GM21737 (cell line): ENCODE measurements at regions not wholly inside any gene's neighbourhood (a gene's known extent, or its start where the extent isn't known, plus 50 kb on each side); places are given as distances from the start of the nearest gene placed in this dataset.

Experiments
- ATAC-seq: cut with Tn5 transposase; IDR thresholded peaks from one replicate; pipeline ENCODE4 v1.9.1; 2021; ENCODE audit warnings: mild to moderate bottlenecking, moderate library complexity; ENCODE audit not compliant: unreplicated experiment

- no peak for ATAC-seq
Measured at GRCh38 chr12:127507341-127507740, 759.6 kb upstream of the TMEM132C start.

- no peak for ATAC-seq
Measured at GRCh38 chr12:127509066-127509778, 757.7 kb upstream of the TMEM132C start.

GRCh38 chr12:127515941-127516340 is 751.0 kb upstream of the TMEM132C start:
- ATAC-seq = no peak

- ATAC-seq = no peak
Measured at GRCh38 chr12:127516467-127516866, 750.5 kb upstream of the TMEM132C start.

- no peak for ATAC-seq
Measured at GRCh38 chr12:127519779-127520178, 747.2 kb upstream of the TMEM132C start.

- ATAC-seq = no peak
Measured at GRCh38 chr12:127526925-127527324, 740.0 kb upstream of the TMEM132C start.

GRCh38 chr12:127528551-127528950 is 738.4 kb upstream of the TMEM132C start:
- ATAC-seq = no peak

GRCh38 chr12:127531542-127531941 is 735.4 kb upstream of the TMEM132C start:
- no peak for ATAC-seq

GRCh38 chr12:127533353-127533752 is 733.6 kb upstream of the TMEM132C start:
- ATAC-seq = no peak

- no peak for ATAC-seq
Measured at GRCh38 chr12:127536833-127537428, 730.0 kb upstream of the TMEM132C start.

- ATAC-seq = no peak
Measured at GRCh38 chr12:127538316-127538715, 728.7 kb upstream of the TMEM132C start.

GRCh38 chr12:127539226-127539858 is 727.6 kb upstream of the TMEM132C start:
- no peak for ATAC-seq

GRCh38 chr12:127542391-127542790 is 724.6 kb upstream of the TMEM132C start:
- no peak for ATAC-seq

GRCh38 chr12:127542931-127543330 is 724.0 kb upstream of the TMEM132C start:
- ATAC-seq = no peak

- no peak for ATAC-seq
Measured at GRCh38 chr12:127546721-127547505, 720.1 kb upstream of the TMEM132C start.

- no peak for ATAC-seq
Measured at GRCh38 chr12:127548123-127548553, 718.8 kb upstream of the TMEM132C start.

GRCh38 chr12:127550271-127550670 is 716.7 kb upstream of the TMEM132C start:
- no peak for ATAC-seq

- no peak for ATAC-seq
Measured at GRCh38 chr12:127552838-127553237, 714.1 kb upstream of the TMEM132C start.

- ATAC-seq = no peak
Measured at GRCh38 chr12:127555071-127555470, 711.9 kb upstream of the TMEM132C start.

GRCh38 chr12:127556231-127556886 is 710.6 kb upstream of the TMEM132C start:
- ATAC-seq = no peak

GRCh38 chr12:127558361-127558760 is 708.6 kb upstream of the TMEM132C start:
- no peak for ATAC-seq
